ENCODE measurements at regions not wholly inside any gene's neighbourhood (a gene's known extent, or its start where the extent isn't known, plus 50 kb on each side); places are given as distances from the start of the nearest gene placed in this dataset.

- peak in 1 of 3 donors; percentile 64 for DNase-seq
These were observed 57.1 kb upstream of the POU1F1 start for GRCh38 chr3:87333393-87333892.

- no peak for DNase-seq
These were observed 56.4 kb upstream of the POU1F1 start for GRCh38 chr3:87332789-87333188.

- no peak for DNase-seq
These were observed 52.7 kb upstream of the POU1F1 start for GRCh38 chr3:87329065-87329464.
